NCI-H146 (cell line): ENCODE measurements at regions not wholly inside any gene's neighbourhood (a gene's known extent, or its start where the extent isn't known, plus 50 kb on each side); places are given as distances from the start of the nearest gene placed in this dataset.
"Not testable (repeated sequence)": the region's sequence is repeated elsewhere in the genome, so short reads cannot be mapped to it uniquely, and the experiment has no call there.

Source experiments
- DNase-seq: peaks from one replicate; lab custom pipeline; 2025; lab: John Stamatoyannopoulos, UW

DNA sequence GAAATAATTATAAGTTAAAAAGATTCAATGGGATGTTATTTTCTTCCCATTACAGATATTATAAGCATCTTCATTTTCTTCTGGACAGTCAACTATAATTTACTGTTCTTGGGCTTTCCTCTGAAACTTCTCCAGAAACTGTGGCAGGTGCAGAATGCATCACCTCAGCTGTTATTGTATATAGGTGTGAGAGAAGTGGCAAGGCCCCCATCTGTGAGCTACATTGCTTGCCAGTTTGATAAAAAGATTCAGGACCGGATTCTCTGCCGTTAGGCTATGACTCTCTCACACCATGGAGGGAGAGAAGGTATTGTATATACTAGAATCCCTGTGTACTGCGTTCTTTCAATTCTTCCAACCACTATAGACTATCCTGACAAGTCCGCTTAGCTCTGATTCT lies 135.8 kb upstream of the CENPW start:
- no peak for DNase-seq

DNA sequence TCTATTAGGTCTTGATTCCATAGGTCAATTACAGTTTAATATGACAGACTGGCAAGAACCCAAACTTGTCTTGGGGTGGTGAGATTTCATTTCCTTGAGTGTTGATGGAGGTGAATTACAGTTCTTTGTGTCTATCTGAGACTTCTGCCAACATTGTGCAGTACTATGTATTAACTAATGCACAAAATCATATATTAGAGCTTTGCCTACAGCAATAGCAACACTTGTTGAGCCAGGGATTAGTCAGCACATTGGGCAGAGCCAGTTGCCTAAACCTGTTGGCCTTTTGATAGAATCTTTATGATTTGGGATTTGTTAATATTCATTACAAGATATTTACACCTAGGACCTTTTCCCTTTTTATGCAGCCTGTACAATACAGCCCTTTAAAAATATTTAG lies 135.3 kb upstream of the CENPW start:
- no peak for DNase-seq

DNA sequence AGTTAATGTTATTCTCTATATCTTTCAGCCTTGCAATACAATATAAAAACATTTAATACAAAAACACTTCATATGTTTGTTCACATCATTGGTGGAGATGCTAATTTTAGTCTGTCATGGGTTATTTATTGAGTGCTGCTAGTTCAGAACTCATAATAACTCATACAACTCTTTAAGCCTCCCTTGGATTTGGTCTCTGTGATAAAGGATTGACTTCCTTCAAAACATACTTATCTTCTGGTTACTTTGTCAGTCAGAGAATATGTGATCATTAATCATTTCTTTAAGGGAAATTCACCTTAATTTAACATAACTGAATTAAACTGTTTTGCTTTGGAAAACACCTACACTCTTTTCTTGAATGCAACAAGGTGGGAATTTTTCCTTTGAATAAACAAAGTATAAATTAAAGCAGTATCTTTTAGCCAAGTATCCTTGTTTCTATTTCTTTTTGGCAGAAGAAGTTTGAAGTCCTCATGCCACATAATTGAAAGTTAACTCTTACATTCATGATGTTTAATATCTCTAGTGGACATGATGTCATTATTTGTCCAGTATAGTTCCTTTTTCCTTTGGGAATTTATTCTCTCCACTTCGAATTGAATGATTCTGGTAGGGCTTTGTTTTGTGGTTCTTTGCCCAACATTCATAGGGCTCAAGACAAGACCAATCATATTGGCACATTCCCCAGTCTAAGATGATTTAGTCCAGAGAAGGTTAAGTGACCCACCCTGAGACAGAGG lies 133.2 kb upstream of the CENPW start:
- no peak for DNase-seq

DNA sequence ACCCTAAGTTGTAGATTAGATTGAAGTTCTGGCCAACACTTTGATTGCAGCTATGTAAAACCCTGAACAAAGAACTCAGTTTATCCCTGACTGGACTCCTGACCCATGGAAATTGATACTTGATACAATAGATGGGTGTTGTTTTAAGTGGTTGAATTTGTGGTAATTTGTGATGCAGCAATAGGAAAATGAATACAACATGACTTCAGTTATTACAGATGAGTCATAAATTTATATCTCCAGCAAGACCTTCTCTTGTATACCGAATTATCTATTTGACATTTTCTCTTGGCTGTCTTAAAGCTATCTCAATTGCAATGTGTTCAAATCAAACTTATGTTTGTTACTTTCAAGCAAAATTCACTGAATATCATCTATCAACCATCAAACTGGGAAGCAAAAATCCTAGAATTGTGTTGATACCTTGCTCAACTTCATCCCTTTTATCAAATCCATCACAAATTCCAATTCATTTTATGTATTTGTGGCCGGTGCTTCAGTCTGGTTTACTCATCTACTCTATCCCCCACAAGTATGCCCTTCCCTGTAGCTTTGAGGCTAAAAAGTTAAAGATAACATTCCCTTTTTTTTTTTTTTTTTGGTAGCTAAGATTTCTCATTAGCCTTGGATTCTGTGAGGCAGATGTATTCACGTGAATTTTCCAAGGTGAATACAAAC lies 129.4 kb upstream of the CENPW start:
- no peak for DNase-seq

DNA sequence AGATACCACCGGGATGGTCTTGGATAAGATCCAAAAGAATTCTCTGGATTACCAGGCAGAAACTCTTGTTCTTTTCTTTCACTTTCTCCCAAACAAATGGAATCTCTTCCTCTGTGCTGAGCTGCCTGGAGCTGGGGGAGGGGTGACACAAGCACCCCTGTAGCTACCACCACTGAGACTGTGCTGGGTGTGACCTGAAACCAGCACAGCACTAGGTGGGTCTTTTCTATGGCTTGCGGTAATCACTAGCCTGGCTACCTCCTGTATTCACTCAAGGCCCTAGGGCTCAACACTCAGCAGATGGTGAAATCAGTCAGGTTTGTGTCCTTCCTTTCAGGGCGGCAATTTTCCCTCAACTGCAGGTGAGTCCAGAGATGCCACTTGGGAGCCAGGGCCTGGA lies 122.4 kb upstream of the CENPW start:
- no peak for DNase-seq

DNA sequence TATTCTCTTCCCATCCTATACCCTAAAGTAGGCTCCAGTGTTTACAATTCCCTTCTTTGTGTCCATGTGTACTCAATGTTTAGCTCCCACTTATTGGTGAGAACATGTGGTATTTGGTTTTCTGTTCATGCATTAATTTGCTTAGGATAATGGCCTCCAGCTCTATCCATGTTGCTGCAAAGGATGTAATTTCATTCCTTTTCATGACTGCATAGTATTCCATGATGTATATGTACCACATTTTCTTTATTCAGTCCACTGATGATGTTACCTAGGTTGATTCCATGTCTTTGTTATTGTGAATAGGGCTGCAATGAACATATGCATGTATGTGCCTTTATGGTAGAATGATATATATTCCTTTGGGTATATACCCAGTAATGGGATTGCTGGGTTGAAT lies 119.0 kb upstream of the CENPW start:
- DNase-seq: not testable (repeated sequence)

DNA sequence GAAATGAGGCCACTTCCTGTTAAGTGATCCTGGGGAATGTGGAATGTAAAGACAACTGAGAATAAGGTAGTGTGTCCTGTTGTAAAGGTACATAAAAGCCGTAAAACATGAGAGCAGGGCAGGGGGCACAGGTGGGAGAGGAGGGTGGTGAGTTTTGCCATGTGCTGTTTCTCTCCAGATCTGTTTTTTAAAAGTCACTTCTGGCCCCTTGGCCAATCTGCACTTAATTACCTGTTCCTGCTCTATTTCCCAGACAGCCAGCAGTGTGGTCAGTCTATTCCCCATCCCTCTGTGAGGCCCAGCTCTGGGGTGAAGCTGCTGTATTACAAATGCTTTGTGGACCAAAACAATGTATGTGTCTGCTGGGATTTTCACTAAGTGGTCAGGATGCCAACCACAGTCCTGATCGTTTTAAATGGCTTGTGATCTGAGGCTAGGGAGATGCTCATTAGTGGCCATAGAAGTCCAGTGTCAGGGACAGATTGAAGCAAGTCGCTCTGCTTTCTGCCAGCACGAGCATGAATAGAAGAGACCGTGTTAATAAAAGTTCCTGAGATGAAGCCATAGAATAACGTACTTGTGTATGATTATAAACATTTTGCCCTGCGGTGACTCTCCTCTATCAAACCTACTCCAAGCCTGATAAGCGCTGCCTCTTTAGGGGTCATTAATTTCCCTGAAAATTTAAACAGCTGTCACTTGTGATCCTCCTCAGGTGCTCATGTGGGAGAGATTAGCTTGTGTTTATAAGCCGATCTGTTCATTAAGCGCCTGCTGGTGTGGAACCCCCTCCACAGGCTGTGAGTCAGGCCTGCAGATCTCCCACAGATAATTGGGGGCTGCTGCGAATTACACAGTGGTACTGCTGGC lies 111.8 kb upstream of the CENPW start:
- DNase-seq: peak; percentile 95

DNA sequence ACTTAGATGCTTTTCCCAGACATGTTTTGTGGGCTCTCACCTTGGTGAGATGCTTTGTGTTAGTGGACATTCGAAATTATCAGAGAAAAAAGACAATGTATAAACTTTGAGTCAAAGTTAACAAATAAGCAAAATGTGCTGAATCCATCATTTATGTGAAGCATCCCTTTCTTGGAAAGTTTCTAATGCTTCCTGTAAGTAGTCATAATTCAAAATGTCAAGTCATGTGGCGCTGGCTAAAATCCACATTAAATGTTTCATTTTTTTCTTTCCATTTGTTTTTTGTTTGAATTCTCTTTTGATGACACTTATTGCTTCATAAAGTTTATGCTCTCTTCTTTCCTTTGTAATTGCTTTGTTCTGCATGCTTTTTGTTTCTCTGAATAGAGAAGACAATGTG lies 107.2 kb upstream of the CENPW start:
- no peak for DNase-seq

DNA sequence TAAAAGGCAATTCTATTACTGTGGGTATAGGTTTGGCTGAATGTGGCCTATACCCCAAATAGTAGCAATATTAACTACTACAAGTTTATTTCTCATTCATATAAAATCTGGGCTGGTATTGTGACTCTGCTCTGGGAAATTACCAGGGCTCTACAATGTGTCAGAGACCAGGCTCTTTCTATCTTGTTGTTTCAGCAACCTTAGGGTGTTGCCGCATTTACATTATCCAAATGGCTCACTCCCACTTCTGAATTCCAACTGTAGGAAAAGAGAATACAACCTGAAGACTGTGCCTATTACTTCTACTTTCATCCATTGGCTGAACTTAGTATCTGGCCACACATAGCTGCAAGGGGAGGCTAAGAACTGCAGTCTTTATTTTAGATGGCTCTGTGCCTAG lies 106.7 kb upstream of the CENPW start:
- DNase-seq: no peak

DNA sequence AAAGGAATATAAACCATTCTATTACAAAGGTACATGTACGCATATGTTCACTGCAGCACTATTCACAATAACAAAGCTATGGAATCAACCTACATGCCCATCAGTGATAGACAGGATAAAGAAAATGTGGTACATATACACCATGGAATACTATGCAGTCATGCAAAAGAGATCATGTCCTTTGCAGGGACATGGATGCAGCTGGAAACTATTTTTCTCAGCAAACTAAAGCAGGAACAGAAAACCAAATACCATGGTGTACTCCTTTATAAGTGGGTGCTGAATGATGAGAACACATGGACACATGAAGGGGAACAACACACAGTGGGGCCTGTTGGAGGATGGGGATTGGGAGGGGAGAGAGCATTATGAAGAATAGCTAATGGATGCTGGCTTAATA lies 104.6 kb upstream of the CENPW start:
- no peak for DNase-seq

DNA sequence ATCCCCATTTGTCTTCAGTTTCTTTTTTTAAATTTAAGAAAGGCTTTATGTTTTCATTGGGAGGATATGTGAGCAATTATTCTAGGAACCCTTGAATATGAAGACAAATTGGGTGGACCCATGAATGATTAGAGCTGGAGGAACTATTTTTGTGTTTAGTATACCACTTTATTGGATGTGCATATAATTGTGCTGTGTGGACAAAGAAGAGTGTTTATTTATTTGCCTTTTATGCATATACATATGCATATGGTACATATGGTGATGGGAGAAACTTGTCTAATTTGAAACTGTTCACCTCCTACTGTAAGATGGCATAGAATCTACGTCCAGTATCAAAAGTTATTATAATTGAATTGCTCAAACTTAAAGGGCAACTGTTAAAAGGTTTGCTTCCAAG lies 94.8 kb upstream of the CENPW start:
- no peak for DNase-seq

DNA sequence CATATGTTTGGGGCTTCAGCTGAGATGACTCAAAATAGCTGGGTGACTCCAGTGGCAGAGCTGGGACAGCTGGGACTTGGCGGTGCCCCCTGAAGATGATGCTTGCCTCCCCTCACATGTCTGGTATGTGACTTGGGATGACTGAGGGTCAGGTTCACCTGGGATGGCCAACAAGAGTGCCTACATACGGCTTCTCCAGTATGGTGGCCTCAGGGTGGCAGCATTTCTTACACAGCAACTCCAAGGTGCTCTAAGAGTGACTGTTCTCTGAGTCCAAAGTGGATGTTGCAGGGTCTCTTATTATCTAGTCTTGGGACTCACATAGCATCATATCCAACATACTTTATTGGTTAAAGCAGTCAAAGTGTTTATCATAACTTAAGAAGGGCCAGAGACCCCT lies 87.8 kb upstream of the CENPW start:
- peak; percentile 31 for DNase-seq

DNA sequence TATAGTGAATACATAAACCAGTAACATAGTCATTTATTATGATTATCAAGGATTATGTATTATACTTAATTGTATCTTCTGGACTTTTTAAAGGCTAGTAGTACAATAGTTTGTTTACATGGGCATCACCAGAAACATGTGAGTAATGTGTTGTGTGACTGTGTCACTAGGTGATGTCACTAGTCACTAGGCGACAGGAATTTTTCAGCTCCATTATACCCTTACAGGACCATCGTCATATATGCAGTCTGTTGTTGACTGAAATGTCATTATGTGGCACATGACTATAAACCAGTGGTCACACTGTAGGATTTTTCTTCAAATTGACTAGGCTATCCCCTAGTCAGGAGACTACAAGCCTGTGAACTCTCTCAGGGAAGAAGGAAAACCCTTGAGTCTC lies 86.5 kb upstream of the CENPW start:
- no peak for DNase-seq

DNA sequence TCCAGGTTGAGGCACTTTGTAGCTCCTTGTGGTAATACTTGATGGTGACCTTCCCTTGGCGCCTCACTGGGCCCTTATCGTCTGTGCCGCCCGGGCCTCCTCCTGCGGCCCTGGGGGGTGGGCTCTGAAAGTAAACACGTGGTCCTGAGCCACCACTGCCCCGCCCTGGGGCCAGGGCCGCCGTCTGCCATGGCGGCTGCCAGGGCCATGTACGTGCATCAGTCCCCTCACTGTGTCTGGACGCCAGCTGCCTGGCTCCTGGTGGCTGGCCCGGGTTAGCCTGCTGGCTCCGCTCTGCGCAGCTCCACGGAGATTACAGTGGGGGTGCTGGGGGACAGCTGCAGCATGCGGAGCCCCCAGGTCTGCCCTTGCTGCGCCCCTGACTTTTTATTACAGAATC lies 81.8 kb upstream of the CENPW start:
- DNase-seq: no peak

DNA sequence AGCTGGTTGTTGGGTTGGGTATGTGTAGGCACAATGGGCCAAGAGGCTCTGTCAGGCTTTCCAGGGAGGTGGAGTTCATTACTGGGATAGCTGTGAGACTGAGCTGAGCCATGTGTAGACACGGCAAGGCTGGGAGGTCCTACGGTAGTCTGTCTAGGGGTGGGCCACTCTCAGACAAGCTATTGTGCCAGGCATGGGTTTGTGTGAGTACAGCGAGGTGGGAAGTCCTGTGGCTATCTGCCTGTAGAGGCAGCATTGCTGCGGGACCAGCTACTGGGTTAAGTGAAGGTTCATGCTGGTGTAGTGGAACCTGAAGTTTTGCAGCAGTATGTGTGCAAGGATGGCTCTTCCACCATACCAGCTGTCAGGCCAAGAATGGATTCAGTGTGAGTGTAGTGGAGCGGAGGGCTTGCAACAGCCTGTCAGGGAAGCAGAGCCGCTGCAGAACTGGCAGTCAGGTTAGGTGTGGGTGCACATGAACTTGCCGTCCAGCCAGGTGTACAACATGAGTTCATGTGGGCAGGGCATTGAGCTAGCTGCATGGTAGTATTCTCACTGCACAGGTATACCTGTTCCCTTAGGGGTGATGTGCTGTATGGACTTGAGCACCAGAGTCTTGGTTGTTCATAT lies 78.0 kb upstream of the CENPW start:
- DNase-seq: no peak

DNA sequence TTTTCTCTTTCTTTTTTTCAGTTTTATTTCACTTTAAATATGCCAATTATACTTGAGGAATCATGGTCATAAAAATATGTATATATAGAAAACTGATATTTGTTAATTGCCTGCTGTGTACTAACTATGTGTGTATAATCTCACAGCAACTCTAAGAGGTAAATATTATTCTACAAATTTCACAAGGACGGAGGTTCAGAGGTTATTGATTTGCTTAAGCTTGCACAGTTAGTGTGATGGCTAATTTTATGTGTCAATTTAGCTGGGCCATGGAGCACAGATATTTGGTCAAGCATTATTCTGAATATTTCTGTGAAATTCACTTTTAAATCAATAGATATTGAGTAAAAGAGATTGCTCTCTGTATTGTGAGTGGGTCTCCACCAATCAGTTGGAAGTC lies 75.7 kb upstream of the CENPW start:
- DNase-seq: no peak

DNA sequence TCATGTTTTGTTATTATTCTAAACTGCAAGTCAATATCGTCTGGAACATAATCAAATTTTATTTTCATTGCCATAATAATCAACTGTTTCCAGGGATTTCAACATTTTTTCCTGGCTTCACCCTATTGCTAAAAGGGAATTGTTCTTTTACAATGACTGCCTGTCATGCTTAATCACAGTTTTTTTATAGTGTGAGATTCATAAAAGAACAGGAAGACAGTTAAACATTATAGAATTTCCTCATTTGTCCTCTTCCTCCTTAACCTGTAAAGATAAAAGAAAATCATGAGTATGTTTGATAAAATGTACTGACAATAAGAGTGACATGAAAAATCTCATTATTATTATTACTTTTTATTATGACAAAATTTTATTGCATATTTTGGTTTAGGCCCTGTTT lies 73.3 kb upstream of the CENPW start:
- no peak for DNase-seq

DNA sequence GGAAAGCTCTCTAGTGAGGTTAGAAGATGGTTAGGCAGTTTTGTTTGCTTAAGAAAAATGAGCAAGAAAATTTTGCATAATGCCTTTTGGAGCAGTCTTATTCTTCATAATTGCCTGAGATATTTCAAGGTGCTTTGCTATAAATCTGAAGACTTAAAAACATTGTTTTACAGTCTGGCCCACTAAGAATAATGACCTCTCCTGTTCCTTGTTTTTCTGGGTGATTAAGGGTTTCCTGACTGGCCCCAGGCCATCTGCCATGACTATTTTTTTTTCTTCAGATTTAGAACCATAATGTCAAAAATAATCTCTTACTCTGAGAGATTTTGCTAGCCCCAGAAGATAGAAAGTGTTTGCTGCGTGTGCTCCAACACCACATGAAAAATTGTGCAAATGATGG lies 72.3 kb upstream of the CENPW start:
- DNase-seq: peak; percentile 50

DNA sequence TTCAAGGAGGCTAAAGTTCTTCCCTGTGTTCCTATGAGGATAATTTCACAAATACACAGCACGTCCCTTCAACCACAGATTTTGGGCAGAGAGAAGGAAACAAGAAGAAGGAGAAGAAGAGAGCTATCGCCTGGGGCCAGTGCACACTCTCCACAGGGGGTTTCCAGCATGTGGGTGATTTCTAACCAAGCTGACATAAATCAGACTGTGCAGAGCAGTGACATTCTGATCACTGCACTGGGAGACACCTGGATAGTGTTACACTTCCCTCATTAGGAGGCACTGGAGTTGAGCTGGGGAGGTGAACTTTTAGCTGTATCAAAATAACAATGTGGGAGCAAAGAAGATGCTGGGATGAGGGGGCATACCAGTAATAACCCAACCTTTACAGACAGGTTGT lies 71.8 kb upstream of the CENPW start:
- DNase-seq: peak; percentile 95

DNA sequence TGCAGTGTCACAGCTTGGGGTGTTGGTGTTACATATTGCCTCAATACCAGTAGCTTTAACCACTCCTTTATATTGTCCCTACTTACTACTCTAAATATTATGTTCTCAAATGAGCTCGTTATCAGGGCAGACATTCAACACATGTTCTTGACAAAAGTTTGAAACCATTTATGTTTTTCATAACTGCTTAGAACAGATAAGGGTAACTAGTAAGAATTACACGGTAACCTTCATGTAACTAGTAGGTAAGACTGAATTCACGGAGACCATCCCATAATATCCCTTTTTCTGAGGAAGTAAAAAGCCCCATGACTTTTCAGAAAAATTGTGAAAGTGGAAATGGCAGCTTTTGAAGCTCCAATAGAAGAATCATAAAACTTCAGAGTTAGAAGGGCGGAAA lies 59.6 kb upstream of the CENPW start:
- no peak for DNase-seq

DNA sequence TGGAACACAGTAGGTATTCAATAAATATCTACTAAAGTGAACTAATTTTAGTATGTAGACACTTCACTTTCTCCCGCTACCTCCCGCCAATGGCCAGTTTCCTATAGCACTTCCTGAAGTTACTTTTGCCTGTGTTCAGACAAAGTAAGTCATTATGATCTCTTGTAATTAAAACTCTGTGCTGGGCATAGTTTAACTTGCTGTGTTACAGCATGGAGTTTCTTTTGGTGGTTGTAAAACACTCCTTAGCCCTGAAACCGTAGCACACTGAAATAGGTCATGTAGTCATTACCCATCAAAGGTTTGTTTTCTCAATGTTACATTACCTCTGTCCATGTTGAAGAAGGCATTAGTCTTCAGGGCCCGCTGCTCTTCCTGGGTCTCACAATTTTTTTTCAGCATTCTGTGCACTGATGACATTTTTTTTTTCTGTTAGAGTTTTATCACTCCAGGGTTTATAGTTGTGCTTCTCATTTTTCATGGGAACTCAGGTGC lies 54.0 kb upstream of the CENPW start:
- no peak for DNase-seq
